NCI-H2196 treated with DMSO at 0.1 percent for 48 hours (cell line): ENCODE measurements at regions not wholly inside any gene's neighbourhood (a gene's known extent, or its start where the extent isn't known, plus 50 kb on each side); places are given as distances from the start of the nearest gene placed in this dataset.

Experiments used
- DNase-seq: peaks from one replicate; lab custom pipeline; 2025; ENCODE audit not compliant: unreplicated experiment; lab: John Stamatoyannopoulos, UW

DNA sequence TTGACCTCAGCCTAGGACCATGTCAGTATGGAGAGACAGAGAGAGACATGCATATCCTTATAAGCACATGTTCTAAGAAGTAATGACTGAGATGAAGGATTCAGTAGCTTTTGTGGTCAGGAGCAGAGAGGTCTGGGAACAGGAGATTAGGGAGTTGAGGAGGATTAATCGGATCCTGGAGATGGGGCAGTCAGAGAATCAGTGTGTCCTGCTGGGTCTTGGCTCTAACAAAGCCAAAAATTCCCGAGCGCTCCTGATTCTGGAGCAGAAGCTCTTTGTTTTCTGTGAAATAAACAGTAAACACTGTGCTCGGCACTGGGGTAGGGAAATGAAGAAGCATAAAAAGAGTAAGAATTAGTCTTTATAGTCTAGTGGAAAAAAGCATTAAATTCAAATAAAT is 520.0 kb upstream of the CLINT1 start:
- DNase-seq = no peak

DNA sequence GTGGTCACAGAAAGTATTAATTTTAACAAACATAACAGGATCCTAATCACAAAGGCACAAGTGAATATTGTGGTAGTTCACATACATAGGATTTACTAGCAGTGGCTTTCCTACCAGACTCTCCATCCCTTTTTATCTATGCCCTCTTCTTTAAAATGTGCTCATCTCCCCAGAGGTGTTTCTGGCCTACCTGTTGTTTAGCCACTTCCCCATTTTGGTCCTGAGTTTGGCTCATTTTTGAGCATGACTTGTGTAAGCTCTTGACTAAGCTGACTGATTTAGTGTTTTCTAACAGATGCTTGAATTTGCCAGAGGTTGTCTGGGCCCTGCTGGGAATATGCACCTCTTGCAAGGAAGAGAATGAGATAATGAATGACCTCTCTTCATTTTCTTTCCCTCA is 517.7 kb upstream of the CLINT1 start:
- no peak for DNase-seq

DNA sequence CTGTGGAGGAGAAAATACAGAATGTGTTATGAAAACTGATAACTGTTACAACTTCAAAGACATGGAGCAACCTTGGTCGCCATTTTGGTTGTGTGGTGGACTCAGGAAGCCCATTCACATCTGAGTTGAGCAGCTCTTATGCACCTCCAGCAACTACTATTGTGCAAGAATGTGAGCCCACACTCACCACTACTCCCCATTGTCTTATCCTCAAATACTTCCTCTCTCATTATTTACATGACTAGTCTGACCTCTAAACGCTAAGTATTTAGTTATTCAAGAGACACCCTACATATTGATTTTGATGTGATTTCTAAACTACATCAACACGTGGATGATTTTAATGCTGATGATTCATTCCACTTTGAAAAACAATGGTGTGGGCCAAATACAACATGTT is 516.6 kb upstream of the CLINT1 start:
- DNase-seq = no peak

DNA sequence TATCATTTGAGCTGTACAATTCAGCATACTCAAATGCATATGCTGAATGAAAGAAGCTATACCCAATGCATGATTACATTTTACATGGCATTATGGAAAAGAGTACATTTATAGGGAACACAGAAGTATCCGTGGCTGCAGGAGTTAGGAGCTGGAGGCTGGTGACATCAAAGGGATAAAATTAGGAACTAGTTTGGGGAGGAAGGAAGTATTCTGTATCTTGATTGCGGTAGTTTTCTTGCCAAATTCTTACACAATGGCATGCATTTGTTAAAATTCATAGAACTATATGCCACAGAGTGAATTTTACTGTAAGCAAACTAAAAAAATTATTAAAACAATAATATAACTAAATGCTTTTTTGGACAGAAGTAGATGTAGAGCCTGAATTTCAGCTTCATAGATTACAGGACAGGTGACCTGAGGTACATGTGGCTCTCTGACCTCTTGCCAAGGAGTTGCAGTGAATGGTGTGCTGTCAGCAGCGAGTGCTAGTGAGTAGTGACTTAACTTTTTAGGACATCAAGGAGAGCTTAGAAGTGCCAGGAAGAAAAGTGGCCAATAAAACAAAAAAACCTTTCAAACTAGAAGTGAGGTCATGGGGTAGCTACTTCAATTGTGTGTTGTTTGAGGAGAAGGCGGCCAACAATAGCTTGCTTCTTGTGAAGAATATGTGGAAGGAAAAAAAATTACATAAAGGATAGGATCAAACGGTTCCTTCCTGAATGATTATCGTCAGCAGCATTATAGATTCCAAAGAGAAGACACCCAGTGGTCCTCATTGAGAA is 514.9 kb upstream of the CLINT1 start:
- no peak for DNase-seq

DNA sequence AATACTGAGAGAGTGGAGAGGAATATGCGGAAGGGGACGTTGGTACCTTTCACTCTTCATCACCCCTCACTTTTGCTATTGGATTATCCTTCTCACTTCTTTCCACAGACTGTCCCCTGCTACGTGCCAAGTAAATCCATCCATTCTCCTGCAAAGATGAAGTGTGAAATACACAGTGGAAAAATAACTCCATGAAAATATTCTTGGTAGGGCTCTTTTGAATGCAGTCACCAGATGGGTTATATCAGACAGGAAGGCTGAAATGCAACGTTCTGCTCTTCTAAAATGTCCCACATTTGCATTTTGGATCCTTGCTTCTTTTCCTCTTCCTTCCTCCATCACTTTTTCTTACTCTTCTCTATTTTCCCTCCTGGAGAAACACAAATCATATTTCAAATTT is 510.3 kb upstream of the CLINT1 start:
- no peak for DNase-seq

DNA sequence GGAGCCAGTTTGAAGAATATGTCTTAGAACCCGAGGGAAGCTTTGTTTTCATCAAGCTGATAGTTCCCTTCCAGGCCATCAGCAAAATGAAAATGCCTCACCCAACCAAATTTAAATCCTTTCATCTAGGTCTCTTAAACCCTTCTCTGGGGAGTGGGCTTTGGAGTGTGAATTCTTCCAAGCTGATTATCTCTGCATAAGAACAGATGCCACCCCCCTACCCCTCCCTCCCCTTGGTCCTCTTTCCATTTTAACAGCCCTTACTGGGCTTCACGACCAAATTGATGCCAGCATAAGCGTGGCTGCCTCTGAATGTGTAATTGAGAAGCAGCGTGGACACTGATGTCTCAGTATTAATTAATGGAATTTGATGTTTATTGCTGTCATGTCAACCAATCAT is 509.7 kb upstream of the CLINT1 start:
- no peak for DNase-seq

DNA sequence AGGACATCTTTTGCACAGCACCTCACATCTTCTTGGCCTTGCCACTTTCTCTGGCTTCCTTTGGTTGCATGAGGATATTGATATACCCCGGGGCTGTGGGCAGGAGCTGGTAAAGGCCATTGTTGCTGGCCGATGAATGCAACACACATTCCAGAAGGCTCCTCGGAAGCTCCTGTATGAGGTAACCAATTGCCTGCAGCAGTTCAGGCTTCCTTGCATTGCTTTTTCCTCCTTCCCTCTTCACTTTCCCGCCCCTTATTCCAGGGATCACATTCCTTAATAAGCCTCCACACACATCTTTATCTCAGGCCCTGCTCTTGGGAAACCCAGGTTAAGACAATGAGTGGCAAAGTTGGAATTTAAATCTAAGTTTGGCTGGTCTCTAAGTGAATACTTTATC is 505.4 kb upstream of the CLINT1 start:
- no peak for DNase-seq

DNA sequence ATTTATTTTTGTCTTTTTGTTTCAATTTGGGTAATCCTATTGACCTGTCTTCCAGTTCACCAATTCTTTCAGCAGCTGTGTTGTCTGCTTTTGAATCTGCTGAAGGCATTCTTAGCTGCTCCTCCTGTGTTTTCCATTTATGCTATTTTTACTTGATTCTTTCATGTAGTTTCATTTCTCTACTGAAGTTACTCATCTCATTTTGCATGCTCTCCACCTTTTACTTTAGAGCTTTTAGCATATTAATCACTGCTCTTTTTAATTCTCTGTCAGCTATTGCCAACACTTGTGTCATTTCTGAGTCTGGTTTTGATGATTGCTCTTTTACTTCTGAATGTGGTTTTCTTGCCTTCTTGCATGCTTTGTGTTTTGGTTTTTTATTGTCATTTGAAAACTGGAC is 496.0 kb upstream of the CLINT1 start:
- no peak for DNase-seq

DNA sequence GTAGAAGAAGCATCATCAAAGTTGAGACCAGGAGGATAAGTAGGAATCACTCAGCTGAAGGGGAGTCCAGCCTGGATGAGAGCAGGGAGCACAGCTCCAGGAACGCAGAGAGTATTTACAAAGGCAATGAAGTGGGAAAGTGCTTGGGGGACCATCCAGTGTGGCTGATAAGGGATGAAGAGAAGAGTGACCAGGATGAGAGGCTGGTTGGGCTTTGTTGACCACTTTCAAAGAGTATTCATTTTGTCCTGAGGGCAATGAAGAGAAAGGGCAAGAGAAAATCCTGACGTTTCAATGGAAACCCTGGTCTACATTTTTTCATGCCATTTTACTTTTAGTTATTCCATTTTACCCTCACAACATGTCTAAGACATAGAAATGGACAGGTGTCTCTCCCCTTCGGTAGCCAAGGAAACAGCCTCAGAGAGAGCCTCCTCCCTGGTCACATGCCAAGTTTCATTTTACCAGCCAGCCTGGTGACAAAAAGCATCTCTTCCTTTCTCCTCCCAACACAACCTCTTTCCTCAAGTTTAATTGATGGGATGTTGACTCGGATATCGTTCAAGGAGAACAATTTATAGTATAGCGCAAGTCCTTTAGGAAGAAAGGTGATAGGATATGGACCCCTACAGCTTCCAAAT is 492.7 kb upstream of the CLINT1 start:
- no peak for DNase-seq

DNA sequence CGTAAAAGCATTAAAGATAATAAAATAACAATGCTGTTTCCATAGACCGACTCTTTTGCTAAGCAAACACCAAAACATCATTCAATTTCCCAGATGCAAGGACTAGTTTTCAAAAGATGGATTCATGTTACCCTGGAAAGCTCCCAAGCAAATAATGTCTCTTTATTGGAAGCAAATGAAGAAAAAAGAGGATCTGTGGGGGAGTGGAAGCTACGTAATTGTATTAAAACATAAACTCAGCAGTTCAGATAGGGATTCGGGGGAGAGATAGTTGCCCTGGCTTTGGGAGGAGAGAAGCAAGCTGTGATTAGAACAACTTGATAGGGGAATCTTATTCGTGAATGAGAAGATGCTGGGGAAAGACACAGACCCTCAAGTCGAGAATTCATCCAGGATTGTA is 491.0 kb upstream of the CLINT1 start:
- DNase-seq = no peak

DNA sequence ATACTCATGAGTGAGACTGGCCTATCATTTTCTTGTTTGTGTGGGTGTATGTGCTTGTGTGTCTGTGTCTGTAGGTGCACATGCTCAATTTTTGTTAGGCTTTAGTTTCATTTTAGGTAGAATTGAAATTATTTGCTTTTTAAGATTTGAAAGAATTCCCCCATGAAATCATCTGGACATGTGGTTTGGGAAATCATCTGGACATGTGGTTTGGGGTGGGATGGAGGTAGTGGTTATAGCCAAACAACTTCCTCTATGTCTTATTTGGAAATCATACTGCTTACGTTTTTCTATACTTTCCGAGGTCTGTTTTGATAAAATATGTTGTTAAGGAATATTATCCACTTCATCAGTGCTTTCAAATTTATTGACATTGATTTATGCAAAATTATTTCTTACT is 485.4 kb upstream of the CLINT1 start:
- DNase-seq = no peak

DNA sequence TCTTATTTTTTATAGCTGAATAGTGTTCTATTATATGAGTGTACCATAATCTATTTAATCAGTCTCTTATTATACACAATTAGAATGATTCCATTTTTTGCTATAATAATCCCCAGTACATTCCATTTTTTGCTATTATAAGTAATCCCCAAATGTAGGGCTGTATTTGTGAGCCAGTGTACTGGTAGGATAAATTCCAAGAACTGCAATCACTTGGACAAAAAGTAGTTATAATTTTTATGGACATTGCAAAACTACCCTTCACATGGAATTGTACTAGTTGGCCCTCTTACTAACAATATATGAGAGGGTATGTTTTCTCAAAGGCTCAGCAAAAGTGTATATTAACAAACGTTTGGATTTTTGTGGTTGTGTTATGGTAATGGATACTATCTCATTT is 481.7 kb upstream of the CLINT1 start:
- DNase-seq = no peak

DNA sequence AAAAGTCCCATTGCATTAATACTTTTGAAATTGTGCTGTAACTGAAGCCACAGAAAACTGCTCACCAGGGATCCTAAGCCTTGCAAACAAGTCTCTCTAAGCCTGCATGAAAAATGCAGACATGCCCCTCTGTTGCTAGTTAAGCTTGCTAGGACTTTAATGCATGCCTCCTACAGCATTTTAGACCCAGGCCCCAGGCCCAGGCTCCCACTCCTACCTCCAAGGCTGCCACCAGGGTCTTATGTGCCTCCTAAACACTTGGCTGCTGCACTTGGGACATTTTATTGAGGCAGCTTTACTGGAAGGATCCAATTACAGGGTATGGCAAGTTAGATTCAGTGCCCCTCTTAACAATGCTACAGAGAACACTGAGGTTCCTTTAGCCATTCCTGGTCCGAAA is 467.3 kb upstream of the CLINT1 start:
- no peak for DNase-seq

DNA sequence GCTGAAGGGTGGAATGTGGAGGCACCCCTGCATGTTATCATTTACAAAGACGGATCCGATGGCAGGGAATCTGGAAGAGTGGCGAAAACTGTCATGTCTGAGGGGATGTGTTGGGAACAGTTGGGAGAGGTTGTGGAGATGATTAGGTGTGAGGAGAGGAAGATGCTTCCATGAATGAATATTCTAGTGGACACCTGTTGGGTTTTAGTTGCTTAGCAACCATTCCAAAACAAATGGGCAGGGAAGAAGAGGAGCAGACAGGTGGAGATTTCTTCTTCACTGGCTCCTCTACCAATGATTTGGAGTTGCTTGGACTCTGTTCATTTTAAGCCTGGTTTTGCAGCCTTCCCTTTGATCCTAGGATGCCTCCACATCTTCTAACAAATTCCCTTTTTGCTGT is 465.3 kb upstream of the CLINT1 start:
- no peak for DNase-seq

DNA sequence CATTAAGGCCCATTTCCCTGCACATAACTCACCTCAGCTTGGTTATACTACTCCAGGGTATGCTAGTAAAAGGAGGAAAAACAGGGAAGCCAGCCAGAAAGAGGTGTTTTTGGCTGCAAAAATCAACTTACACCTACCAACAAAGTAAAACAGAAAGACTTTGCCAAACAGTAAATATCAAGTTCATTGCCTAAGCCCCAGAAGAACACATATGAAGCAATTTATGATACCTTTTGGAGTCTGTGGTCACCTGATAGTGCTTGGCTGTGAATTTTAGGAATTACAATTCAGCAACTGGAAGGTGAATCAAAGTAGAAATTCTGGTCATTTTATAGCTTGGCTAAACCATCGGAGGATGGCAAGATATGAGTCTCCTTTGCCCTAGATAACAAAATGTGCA is 463.7 kb upstream of the CLINT1 start:
- no peak for DNase-seq

DNA sequence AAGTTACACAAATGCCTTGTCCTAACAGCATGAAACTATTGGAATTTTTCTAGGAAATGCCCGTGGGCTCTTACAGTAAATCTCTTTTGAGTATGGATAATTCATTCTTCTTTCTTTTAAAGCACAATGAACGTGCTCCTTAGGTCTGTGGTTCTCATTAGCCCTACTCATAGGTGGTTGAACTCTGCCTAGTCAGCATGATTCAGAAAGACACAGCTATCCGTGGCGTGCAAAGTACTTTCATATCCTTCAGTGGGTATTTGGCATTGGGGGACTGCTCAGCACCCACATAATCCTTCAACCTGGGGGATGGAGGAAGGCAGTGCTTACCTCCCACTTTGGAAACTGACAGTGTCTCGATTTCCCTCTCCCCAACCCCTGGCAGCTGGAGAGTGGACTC is 462.0 kb upstream of the CLINT1 start:
- DNase-seq = no peak

DNA sequence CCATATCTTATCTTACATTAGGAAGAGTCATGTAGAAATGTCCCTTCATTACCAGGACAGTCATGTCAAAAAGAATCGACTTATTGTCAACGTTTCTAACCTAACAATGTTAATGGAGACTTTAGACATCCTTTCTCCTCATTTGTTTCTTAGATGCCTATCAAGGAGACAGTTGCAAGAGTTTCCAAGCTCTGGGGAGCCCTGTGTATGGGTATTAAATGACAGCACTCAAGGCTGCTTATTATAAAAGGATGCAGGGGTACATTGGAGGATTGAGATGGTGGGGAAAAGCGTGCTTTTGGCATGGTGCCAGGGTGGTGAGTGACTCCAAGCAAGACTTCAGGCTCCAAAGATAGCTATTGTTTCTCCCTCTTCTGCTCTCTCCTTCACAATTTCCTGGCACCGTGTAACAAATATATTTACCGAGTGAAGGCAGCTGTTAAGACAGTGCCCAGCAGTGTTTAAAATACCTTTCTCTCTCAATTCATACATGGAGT is 461.3 kb upstream of the CLINT1 start:
- no peak for DNase-seq

DNA sequence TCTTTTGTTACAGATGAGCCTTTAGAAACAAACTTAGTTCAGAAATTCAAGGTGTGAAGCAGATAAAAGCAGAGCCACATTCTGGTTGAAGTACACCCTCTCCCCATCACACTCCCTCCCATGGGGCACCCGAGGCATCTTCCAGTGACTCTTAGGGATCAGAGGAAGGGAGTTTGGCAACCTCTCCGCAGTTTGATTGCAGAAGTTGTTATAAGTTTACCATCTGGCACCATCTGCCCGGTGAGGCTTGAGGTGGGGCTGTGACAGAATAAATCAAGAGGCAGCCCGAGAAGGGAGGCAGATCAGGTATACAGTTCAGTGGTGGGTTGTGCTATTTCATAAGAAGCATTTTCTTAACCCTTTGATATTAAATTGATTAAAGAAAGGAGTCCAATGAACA is 458.6 kb upstream of the CLINT1 start:
- DNase-seq = no peak

DNA sequence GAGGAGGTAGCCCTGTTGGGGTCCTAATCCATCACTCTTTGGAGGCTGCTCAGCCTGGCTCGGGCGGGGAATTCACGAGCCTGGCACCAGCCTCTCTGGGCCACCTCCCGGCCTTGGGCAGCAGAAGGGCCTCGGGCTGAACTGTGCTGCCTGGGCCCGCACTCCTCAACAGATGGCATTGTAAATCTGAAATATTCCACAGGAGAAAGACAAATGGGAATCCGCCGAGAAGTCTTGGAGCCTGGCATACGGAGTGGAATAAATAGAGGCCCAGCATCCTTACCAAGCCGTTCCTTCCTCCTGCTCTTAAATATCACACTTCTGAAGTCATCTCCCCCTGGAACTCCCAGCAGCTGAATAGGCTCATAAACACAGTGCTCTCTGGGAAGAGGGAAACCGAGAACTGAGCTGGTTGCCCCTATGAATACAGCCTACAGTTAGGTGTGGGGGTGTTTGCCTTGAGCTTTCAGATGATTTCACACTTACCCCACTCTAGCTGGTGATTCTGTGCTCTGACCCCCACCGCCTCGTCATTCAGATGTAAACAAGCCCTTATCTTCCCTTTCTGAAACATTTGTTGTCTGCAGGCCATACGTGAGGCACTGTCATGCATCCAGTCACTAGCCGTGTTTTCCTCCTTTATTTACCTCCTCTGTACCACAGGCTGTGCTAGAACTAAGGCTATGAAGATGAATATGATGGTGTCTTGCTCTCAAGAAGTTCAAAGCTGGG is 455.0 kb upstream of the CLINT1 start:
- DNase-seq = no peak

DNA sequence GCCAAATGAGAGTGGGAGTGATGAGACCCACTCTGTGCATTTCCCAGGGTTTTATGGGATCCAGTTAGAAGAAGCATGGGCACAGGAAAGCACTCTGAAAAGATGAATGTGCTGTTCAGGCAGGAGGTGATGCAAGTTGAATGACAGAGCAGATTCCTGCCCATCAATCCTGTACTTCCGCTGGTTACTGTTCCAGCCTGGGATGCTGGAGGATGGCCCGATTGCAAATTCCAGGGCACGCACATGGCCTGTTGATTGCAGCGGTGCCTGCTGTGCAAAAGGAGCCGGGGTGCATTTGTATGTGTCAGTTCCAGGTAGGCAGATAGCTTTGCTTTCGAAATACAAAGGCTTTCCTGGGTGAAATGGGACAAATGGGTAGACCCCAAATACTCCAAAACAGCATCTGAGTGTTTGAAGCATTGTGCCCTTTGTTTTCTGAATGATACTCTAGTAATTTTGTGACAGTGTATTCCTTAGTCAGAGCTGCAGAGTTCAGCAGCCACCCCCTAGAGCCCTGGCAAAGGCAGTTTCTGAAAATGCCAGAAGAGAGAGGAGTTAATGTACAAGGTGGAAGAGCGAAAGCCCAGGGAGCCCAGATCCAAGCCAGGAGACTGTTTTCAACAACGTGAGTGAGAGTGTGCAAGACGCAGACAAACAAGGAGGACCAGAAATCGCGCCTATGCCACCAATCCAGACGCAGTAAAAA is 454.2 kb upstream of the CLINT1 start:
- no peak for DNase-seq

DNA sequence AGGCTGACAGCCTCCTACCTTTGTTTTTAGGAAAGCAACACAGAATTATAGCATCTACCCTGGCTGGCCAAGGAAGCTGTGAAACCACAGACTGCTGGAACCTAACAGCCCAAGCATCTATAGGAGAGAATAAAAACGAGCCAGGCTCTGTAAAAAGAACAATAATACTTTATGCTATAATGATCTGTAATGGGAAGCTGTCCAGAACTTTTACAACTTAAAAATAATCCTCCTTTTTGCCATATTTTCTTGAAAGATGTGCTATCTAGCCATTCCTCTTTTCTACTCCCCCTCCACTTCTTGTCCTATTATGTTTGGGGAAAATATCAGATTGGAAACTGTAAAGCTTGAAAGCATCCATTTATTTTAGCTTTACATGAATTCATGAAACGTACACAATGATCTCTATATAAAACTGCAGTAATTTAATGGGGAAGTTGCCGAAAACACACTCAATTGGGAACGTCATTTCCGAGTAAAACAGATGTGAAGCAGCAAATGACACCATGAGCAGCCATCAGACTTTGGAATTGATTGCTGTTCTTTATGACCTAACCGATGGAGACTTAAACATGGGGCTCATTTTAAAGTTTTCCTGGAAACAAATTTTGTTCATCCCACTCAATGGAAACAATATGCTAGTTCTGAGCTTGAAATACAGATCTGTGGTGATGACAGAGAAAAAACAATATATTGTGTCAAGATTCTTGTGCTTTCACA is 450.3 kb upstream of the CLINT1 start:
- DNase-seq = no peak
